B cell (primary cell): ENCODE measurements at regions not wholly inside any gene's neighbourhood (a gene's known extent, or its start where the extent isn't known, plus 50 kb on each side); places are given as distances from the start of the nearest gene placed in this dataset.
"Not testable (repeated sequence)": the region's sequence is repeated elsewhere in the genome, so short reads cannot be mapped to it uniquely, and the experiment has no call there.

Experiments
- ATAC-seq: fragments of 200-7000 bp; cut with Tn5 transposase; one replicate; pipeline ENCODE4 v1.10.0; 2021; ENCODE audit warnings: low read depth, mild to moderate bottlenecking, moderate number of reproducible peaks, moderate library complexity
- CTCF ChIA-PET: fragments of 350-600 bp; sonication (Branson Sonifier 250); formaldehyde crosslinking; loops from one replicate; lab custom pipeline; 2021; ENCODE audit warnings: antibody characterized with exemption, inconsistent platforms; lab: Charles Lee
- POLR2A ChIA-PET: fragments of 350-600 bp; sonication (Branson Sonifier 250); formaldehyde crosslinking; loops from one replicate; lab custom pipeline; 2021; ENCODE audit warnings: antibody characterized with exemption; lab: Charles Lee
- DNase-seq: peaks from one replicate; pipeline ENCODE4 v3.0.0; 2013
- H2AFZ ChIP-seq: 2 replicates; pipeline ENCODE4 v1.6.1; 2012; ENCODE audit warnings: mild to moderate bottlenecking, low read depth, low read length; ENCODE audit not compliant: insufficient read depth, poor library complexity, severe bottlenecking
- H3K27ac ChIP-seq, 2 donors: 1 replicate in 1 of 2; 2 replicates in 1 of 2; pipeline ENCODE4 v1.5.1; 2012 to 2013; ENCODE audit warnings: low read length in 2 of 2, mild to moderate bottlenecking in 2 of 2, moderate library complexity in 1 of 2
- H3K27me3 ChIP-seq, 4 experiments: fragments of 200-600 bp in 1 of 4; sonication (generic) in 1 of 4; replicated peaks in 1 of 4; 1 replicate in 2 of 4; 2 replicates in 2 of 4; pipeline versions ENCODE4 v1.6.1 to v1.7.0; 2013 to 2016; ENCODE audit warnings: low read length in 3 of 4, mild to moderate bottlenecking in 2 of 4, mixed read lengths in 1 of 4, moderate library complexity in 1 of 4; ENCODE audit not compliant: insufficient read depth in 4 of 4, control insufficient read depth in 3 of 4; ENCODE audit errors: control extremely low read depth in 1 of 4
- H3K36me3 ChIP-seq, 2 experiments: replicated peaks in 1 of 2; 1 replicate in 1 of 2; 2 replicates in 1 of 2; pipeline versions ENCODE4 v1.6.1 to v1.7.1; 2013; ENCODE audit warnings: low read length in 1 of 2; ENCODE audit not compliant: insufficient read depth in 2 of 2, control insufficient read depth in 1 of 2; ENCODE audit errors: control extremely low read depth in 1 of 2, extremely low read depth in 1 of 2
- H3K4me1 ChIP-seq, 2 donors: fragments of 200-600 bp in 1 of 2; sonication (generic) in 1 of 2; 1 replicate in 1 of 2; 2 replicates in 1 of 2; pipeline versions ENCODE4 v1.5.1 to v1.6.1; 2013 to 2017; ENCODE audit warnings: low read length in 2 of 2; ENCODE audit not compliant: control insufficient read depth in 2 of 2, insufficient read depth in 2 of 2
- H3K4me2 ChIP-seq: replicated peaks from 2 replicates; pipeline ENCODE3; 2012; ENCODE audit warnings: mild to moderate bottlenecking, low read depth, low read length; ENCODE audit not compliant: poor library complexity, severe bottlenecking
- H3K4me3 ChIP-seq, 5 experiments: fragments of 200-600 bp in 1 of 5; sonication (generic) in 1 of 5; 1 replicate in 3 of 5; 2 replicates in 2 of 5; pipeline versions ENCODE4 v1.5.1 to v1.7.0; 2011 to 2016; ENCODE audit warnings: low read length in 4 of 5, mild to moderate bottlenecking in 4 of 5, low read depth in 2 of 5, control low read depth in 1 of 5, moderate library complexity in 1 of 5; ENCODE audit not compliant: insufficient read depth in 1 of 5; ENCODE audit errors: control extremely low read depth in 1 of 5, extremely low read depth in 1 of 5
- H3K79me2 ChIP-seq: fragments of 200-600 bp; sonication (generic); one replicate; pipeline ENCODE4 v1.6.0; 2016; ENCODE audit warnings: low read length; ENCODE audit not compliant: control insufficient read depth, insufficient read depth
- H3K9ac ChIP-seq: fragments of 200-600 bp; sonication (generic); 2 replicates; pipeline ENCODE4 v1.6.1; 2017; ENCODE audit warnings: mild to moderate bottlenecking, low read length, moderate library complexity
- H3K9me3 ChIP-seq, 3 donors: one replicate each; pipeline versions ENCODE4 v1.6.1 to v1.7.1; 2013; ENCODE audit warnings: low read length in 2 of 3; ENCODE audit not compliant: control insufficient read depth in 2 of 3, insufficient read depth in 1 of 3; ENCODE audit errors: control extremely low read depth in 1 of 3
- H4K20me1 ChIP-seq: 2 replicates; pipeline ENCODE4 v1.6.0; 2012; ENCODE audit warnings: mild to moderate bottlenecking, low read length; ENCODE audit not compliant: insufficient read depth, control insufficient read depth, poor library complexity, severe bottlenecking
- H3K27ac Mint-ChIP-seq: one replicate; pipeline ENCODE4 v1.8.0; 2021; ENCODE audit warnings: mixed read lengths
- H3K27me3 Mint-ChIP-seq: one replicate; pipeline ENCODE4 v1.8.0; 2021; ENCODE audit warnings: mixed read lengths
- H3K4me1 Mint-ChIP-seq: one replicate; pipeline ENCODE4 v1.8.0; 2021; ENCODE audit warnings: mixed read lengths
- H3K4me3 Mint-ChIP-seq: one replicate; pipeline ENCODE4 v1.8.0; 2021; ENCODE audit warnings: mixed read lengths
- H3K9me3 Mint-ChIP-seq: one replicate; pipeline ENCODE4 v1.8.0; 2022; ENCODE audit warnings: mixed read lengths; ENCODE audit not compliant: insufficient read depth
- EZH2 ChIP-seq: IDR thresholded peaks from 2 replicates; pipeline ENCODE4 v1.6.1; 2012; ENCODE audit warnings: borderline replicate concordance, low read depth, mild to moderate bottlenecking, moderate library complexity, low read length; ENCODE audit not compliant: insufficient read depth, poor library complexity, severe bottlenecking
- WGBS: methylation state at CpG from one replicate; pipeline ENCODE4 v1.1.5; 2013; ENCODE audit warnings: missing lambda C conversion rate; ENCODE audit not compliant: insufficient coverage; 5-methylcytosine and 5-hydroxymethylcytosine counted together
- intact Hi-C: fragments of 100-400 bp; cut with micrococcal nuclease; formaldehyde crosslinking; loops from one replicate; pipeline ENCODE4 v1.10.0; 2022
- TF ChIP-seq, protein P1 (sequence below): fragments of 200-600 bp; IDR thresholded peaks from one replicate; pipeline ENCODE4 v1.8.0; 2022; ENCODE audit warnings: antibody characterized with exemption, mild to moderate bottlenecking

DNA sequence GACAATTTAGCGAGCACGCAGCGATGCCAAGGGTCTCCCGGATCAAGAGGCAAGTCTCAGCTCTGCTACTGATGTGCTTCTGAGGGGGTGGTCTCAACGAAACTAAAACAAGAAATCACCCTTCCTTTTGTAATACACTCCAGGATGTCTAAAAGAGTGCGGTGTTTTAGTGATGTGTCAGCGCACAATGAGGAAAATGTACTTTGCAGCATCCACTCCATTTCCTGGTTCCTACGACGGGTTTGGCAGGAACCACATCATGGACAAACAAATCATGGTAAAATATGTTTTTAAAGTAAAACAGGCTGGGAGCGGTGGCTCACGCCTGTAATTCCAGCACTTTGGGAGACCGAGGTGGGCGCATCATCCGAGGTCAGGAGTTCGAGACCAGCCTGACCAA lies 154.0 kb upstream of the TSC22D1 start:
- Histone ChIP-seq H3K27ac (no peak overlapping the region), H3K27me3 (peaks cover 0 to 3% (median 0%) of the 10 kb centered on the region in 4 experiments), H2AFZ (no peak overlapping the region), H3K4me3 (no peak overlapping the region), H3K4me1 (no peaks in the 10 kb centered on the region), H3K9me3 (no peaks in the 10 kb centered on the region), H4K20me1 (no peaks in the 10 kb centered on the region), H3K9ac (no peak overlapping the region), H3K79me2 (no peaks in the 10 kb centered on the region), H3K4me2 (no peak overlapping the region), H3K36me3 (no peaks in the 10 kb centered on the region)
- no peak overlapping the region for H3K27ac Mint-ChIP-seq
- H3K27me3 Mint-ChIP-seq = peaks cover 4% of the 10 kb centered on the region
- TF ChIP-seq, protein P1, sequence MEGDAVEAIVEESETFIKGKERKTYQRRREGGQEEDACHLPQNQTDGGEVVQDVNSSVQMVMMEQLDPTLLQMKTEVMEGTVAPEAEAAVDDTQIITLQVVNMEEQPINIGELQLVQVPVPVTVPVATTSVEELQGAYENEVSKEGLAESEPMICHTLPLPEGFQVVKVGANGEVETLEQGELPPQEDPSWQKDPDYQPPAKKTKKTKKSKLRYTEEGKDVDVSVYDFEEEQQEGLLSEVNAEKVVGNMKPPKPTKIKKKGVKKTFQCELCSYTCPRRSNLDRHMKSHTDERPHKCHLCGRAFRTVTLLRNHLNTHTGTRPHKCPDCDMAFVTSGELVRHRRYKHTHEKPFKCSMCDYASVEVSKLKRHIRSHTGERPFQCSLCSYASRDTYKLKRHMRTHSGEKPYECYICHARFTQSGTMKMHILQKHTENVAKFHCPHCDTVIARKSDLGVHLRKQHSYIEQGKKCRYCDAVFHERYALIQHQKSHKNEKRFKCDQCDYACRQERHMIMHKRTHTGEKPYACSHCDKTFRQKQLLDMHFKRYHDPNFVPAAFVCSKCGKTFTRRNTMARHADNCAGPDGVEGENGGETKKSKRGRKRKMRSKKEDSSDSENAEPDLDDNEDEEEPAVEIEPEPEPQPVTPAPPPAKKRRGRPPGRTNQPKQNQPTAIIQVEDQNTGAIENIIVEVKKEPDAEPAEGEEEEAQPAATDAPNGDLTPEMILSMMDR = no peak
- no peak for TF ChIP-seq EZH2
- no peak for ATAC-seq
- no peak for DNase-seq
- intact Hi-C loops = no loop called here
- 100% methylated on average over 1 of the region's 15 CpGs for WGBS
- no peak overlapping the region for H3K4me3 Mint-ChIP-seq
- no peaks in the 10 kb centered on the region for H3K9me3 Mint-ChIP-seq
- no peaks in the 10 kb centered on the region for H3K4me1 Mint-ChIP-seq
- ChIA-PET CTCF (no interaction called here), POLR2A (no interaction called here)

DNA sequence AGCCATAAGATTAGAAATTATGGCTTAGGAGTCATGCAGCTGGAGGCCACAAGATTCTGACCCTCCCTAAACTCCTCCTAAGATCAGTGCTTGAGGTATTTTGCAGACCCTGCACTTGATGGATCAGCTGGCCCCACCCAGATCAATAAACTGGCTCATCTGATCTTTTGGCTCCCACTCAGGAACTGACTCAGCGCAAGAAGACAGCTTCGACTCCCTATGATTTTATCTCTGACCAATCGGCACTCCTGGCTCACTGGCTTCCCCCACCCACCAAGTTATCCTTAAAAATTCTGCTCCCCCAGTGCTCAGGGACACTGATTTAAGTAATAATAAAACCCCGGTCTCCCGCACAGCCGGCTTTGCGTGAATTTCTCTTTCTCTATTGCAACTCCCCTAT lies 151.5 kb upstream of the TSC22D1 start:
- H3K9me3 ChIP-seq, H3K9me3 Mint-ChIP-seq, POLR2A ChIA-PET, H3K79me2 ChIP-seq, H3K9ac ChIP-seq, ATAC-seq, H3K4me1 Mint-ChIP-seq, H3K27me3 ChIP-seq, CTCF ChIA-PET, H2AFZ ChIP-seq, H3K4me3 Mint-ChIP-seq, H3K27me3 Mint-ChIP-seq, H3K4me3 ChIP-seq, intact Hi-C loops, H3K4me2 ChIP-seq, H3K27ac ChIP-seq, H3K36me3 ChIP-seq, H3K4me1 ChIP-seq, H3K27ac Mint-ChIP-seq, H4K20me1 ChIP-seq, DNase-seq: not testable (repeated sequence)
- 83% methylated on average over 3 of the region's 7 CpGs for WGBS
